Stimulated activated CD4-positive, alpha-beta T cell treated with anti-CD3 and anti-CD28 coated beads, Interleukin-1b, Interleukin-23, amount 100 ng/mL, for 4 hours (primary cell): ENCODE measurements at regions not wholly inside any gene's neighbourhood (a gene's known extent, or its start where the extent isn't known, plus 50 kb on each side); places are given as distances from the start of the nearest gene placed in this dataset.
"Not testable (repeated sequence)": the region's sequence is repeated elsewhere in the genome, so short reads cannot be mapped to it uniquely, and the experiment has no call there.

ENCODE experiments used
- DNase-seq, 2 donors: peaks; one replicate each; pipeline ENCODE4 v3.0.0-alpha.2; 2020; ENCODE audit warnings: low read depth in 2 of 2

DNA sequence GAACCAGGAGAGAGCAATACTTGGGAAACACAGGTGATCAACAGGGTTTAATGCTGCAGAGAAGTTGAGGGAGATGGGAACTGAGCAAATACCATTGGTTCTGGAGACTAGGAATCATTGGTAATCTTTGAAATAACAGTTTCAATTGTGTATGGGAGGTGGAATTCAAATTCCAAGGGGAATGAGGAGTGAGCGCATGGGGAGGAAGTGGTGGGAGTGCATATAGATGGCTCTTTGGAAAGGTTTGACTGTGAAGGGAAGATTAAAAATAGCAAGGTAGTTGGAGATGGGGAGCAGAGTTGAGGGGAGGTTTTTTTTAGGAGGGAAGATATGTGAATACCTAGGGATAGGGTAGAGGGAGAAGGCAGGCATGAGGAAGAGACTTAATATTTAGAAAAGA is 51.1 kb upstream of the ROPN1 start:
- DNase-seq, result no peak

DNA sequence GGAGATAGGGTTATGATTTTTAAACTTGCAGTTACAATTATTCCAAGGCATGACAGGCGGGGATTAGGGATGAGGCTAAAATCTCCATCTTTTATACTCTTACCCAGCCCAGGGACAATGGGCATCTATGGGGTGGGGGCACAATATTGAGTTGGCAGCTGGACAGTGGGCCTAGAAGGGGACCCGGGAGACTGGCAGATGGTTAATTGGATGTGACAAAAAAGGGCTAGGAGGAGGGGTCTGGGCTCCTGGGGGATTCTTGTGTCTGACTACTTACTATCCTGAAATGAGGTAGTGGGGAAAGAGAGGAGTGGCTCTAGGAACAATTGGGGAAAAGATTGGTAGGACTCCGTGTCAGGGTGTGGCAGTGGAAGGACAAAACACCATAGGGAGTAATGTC is 53.0 kb upstream of the ROPN1 start:
- no peak for DNase-seq

DNA sequence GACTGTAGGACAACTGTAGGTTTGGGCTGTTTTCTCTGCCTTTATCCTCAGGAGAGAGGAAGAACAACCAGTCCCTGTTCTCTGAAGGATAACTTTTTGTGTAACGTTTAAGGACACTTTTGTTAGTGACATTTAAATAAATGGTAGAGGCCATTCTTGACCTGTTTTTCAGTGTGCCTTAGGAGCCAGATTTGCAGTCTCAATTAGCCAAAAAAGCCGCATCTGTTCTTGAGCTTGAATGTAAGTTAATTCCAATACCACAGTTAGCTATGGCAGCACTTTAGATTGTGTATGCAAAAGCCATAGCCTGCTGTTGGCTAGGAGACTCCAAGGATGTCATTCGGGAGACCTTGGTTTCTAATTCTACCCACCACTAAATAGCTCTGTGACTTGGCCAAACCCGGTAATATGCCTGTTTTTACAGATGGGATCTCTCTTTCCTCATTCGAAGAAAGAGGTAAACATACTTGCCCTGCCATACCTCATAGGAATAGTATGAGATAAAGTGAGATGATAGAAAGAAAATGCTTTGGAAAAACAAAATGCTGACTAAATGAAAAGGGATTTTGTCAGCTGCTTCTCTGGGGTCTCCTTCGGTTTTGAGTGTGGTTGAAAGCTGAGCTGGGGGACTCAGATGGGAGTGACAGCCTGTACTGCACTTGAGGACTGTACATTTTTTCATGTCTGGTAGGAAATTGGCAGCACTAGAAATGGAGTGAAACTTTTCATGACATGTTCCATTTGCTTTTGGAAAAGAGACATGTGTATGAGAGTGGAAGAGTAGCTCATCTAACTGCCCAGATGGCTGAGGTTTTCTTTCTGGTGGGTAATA is 57.3 kb upstream of the ROPN1 start:
- no peak for DNase-seq

DNA sequence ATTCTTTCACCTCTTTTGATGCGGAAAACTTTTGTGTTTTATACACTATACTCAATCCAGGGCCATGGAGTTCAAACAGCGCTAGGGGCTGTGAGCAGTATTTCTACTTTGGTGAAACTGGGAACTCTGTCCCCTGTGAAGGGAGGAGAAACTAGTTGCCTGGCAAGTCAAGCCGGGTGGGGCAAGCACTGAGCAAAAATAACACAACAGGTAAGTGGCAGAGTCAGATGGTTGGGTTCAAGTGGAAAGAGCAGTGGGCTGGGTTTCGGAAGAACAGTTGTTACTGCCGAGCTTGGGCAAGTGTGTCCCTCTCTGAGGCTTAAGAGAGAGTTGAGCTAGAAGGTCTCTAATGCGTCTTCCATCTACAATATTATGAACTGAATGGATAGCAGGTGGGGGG is 59.7 kb upstream of the ROPN1 start:
- no peak for DNase-seq

DNA sequence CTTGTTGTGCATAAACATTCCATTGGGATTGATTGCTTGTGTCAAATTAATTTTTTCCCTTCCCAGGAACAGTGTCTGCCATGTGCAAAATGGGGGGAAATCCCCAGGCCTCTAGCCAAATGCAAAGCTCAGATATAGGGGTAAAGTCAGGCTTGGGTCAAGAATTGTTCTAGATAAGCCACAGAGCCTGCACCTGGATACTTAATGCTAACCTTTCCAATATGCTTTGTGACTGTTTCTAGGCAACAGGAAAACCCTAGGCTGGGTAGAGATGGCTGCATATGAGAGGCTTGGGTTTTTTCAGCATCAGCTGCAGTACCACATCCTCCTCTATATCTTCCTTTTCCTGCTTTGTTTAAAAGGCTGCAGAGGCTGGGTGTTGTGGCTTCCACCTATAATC is 61.9 kb upstream of the ROPN1 start:
- DNase-seq, result no peak

- no peak for DNase-seq
Measured at GRCh38 chr3:124056846-124057245, 64.9 kb upstream of the ROPN1 start.

GRCh38 chr3:124057420-124057819 is 65.5 kb upstream of the ROPN1 start:
- DNase-seq, result no peak

GRCh38 chr3:124059580-124059979 is 67.7 kb upstream of the ROPN1 start:
- no peak for DNase-seq

DNA sequence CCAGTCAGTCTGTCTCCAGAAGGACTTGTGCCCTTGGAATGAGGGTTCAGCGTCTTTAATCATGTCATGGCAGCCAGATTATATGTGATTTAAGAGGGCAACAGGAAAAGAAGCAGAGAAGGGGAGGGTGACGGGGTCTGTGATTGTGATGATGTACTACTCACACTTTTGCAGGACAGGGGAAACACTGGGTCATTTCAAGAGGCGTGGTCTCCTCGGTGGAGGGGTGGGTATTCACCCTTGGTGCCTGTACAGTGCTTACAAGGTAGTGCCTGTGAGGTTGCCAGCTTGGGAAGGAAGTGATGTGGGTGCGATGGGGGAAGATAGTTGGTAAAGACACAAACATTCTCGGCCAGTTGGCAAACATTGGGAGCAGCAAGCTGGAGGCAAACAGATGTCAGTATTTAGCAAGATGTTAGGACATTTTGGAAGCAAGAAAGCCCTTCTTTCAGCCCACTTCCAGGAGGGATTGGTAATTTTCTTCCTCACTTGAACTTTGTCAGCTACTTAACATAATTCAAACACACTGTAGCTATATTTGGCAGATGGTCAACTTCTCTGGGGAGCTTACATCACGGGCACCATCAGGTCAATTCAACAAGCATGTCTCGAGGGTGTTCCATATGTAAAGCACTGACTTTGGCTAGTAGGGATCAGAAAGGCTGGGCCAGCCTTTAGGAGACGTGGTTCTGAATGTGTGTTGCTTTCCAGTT is 71.4 kb upstream of the ROPN1 start:
- no peak for DNase-seq

DNA sequence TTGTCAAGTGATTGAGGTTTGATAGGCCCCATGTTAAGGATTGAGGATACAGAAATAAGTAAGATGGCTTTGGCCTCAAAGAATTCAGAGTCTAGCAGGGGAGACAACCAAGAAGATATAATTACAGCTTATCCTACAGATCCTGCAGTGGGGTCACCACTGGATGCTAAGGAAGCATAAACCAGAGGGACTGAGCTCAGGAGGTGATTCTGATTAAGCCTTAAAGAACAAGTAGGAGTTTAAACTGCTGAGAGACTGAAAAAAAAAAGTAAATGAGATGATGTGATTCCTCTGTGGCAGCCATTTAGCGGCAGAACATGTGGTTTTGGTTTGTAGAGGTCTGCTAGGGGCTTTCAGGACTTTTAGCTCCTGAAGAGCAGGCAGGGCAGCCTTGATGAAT is 72.1 kb upstream of the ROPN1 start:
- DNase-seq, result no peak

DNA sequence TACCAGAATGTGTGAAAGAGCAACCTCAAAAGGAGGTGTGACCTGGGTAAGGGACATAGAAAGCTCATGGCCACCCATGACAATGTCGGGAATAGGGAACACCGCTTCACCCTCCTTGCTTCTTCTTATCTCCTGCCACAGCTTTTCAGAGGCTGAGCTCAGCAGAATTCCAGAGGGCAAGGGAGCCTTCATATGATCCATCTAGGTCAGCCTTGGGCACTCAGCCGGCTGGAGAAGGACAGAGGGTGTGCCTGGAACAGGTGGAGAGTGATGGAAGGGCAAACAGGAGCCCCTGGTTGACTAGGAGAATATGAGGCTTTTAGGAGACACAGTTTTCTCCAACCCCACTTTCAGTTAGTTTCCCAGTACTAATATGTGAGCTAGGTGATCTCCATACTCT is 74.6 kb upstream of the ROPN1 start:
- DNase-seq, result not testable (repeated sequence)

DNA sequence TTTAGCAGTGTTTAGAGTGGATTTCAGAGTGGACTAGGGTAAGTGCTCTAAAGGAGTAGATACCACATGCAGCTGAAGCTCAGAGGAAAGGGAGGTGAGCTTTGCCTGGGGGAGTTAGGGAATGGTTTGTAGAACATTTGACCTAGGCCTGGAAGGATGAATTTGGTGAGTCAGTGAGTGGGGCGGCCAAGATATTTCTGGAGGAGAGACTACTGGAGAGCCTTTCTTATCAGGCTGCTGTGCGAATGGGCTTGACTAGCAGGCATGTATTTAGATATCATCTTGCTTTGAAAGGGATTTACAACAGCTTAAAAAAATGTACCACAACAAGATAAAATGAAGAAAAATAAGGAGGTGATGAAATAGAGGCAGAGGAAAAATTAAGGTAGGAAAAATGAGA is 77.8 kb upstream of the ROPN1 start:
- DNase-seq, result not testable (repeated sequence)

- not testable (repeated sequence) for DNase-seq
Measured at GRCh38 chr3:124075090-124075489, 83.2 kb upstream of the ROPN1 start.

GRCh38 chr3:124075753-124076152 is 83.8 kb upstream of the ROPN1 start:
- no peak for DNase-seq

- DNase-seq, result no peak
Measured at GRCh38 chr3:124076235-124076634, 84.3 kb upstream of the ROPN1 start.

- no peak for DNase-seq
Measured at GRCh38 chr3:124078953-124079911, 87.3 kb upstream of the ROPN1 start.

GRCh38 chr3:124079912-124080276 is 88.0 kb upstream of the ROPN1 start:
- DNase-seq, result no peak

DNA sequence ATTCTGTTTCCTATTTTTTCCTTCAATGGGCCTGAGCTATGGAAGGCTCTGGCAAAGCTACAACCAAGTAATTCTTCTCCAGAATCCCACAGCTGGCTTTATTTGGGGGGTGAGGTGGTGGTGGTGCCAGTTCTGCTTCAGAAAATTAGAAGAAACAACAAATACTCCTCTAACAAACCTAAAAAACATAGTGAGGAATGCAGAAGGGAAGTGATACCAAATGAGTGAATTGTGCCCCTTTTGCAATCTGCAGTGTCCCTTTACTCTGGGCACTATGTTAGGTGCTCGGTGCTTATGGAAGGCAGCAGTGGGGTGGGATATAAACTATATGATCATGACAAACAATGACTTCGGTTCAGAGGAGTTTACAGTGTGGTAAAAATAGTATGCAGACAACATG is 90.4 kb upstream of the ROPN1 start:
- no peak for DNase-seq

- DNase-seq, result no peak
Measured at GRCh38 chr3:124084022-124084881, 92.3 kb upstream of the ROPN1 start.

GRCh38 chr3:124088801-124089200 is 96.9 kb upstream of the ROPN1 start:
- DNase-seq, result no peak

- DNase-seq, result no peak
Measured at GRCh38 chr3:124089214-124089613, 97.3 kb upstream of the ROPN1 start.
